GM12891 (cell line): ENCODE measurements at regions not wholly inside any gene's neighbourhood (a gene's known extent, or its start where the extent isn't known, plus 50 kb on each side); places are given as distances from the start of the nearest gene placed in this dataset.

Experiments
- DNase-seq: peaks from one replicate; pipeline ENCODE4 v3.0.0; 2011; ENCODE audit warnings: low spot score; ENCODE audit not compliant: insufficient read length
- FAIRE-seq: peaks from 2 replicates; lab custom pipeline; 2011; peaks lifted over from hg19 to GRCh38; lab: Jason Lieb, UNC
- PAX5 ChIP-seq: IDR thresholded peaks from 2 replicates; pipeline ENCODE4 v1.6.1; 2011; ENCODE audit warnings: low read length, moderate library complexity, mild to moderate bottlenecking; ENCODE audit not compliant: insufficient read depth, severe bottlenecking
- POLR2A ChIP-seq: IDR thresholded peaks from 2 replicates; pipeline ENCODE4 v1.6.1; 2011; ENCODE audit warnings: low read depth, low read length, control low read depth
- POLR2AphosphoS5 ChIP-seq: IDR thresholded peaks from 2 replicates; pipeline ENCODE4 v1.6.1; 2011; ENCODE audit warnings: low read depth, low read length, control low read depth
- POU2F2 ChIP-seq: IDR thresholded peaks from 2 replicates; pipeline ENCODE4 v1.6.1; 2011; ENCODE audit warnings: low read depth, mild to moderate bottlenecking, control low read depth, low read length, moderate library complexity
- SPI1 ChIP-seq: IDR thresholded peaks from 2 replicates; pipeline ENCODE4 v1.6.1; 2011; ENCODE audit warnings: low read depth, low read length, control low read depth
- TAF1 ChIP-seq: IDR thresholded peaks from 2 replicates; pipeline ENCODE4 v1.6.1; 2011; ENCODE audit warnings: low read depth, low read length, control low read depth

DNA sequence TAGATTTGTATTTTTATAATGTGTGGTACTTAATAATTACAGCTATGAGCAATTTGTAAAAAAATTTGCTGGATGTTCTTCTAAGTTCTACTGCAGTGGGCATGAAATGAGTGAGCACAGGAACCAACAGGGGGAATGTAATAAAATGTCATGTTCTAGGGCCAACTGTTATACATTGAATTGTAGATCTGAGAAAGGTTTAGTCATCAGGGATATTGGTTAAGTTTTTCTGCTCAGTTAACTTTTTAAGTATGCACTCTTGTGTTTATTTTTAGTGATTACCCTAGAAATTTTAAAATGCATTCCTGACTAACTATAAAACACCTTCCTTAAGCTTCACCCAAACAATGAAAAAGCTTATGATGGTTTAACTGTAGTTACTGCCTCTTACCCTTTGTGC, 101.8 kb downstream of the CAND1 start:
- DNase-seq (no peak), FAIRE-seq (no peak)
- TF ChIP-seq POU2F2: no peak
- TF ChIP-seq POLR2AphosphoS5: no peak
- TF ChIP-seq TAF1: no peak
- no peak for TF ChIP-seq POLR2A
- no peak for TF ChIP-seq SPI1
- TF ChIP-seq PAX5: no peak

DNA sequence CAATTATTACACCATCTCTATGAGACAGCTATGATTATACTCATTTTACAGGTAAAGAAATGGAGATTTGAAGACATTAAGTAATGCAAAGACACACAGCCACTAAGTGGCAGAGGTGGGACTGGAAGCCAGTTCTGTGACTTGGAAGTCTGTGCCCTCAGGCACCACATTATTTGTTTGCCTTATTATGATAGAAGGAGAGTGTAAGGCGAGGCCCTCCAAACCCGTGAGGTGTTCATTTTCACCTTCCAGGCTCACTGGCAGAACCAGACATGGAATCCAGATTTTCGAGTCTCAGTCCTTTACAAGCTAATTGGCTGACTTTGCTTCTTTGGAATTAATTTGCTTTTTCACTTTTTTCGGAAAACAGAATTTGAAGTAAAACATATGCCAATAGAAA, 107.9 kb downstream of the CAND1 start:
- DNase-seq: no peak
- TF ChIP-seq POLR2AphosphoS5 (no peak), SPI1 (no peak), PAX5 (no peak), POU2F2 (no peak)

DNA sequence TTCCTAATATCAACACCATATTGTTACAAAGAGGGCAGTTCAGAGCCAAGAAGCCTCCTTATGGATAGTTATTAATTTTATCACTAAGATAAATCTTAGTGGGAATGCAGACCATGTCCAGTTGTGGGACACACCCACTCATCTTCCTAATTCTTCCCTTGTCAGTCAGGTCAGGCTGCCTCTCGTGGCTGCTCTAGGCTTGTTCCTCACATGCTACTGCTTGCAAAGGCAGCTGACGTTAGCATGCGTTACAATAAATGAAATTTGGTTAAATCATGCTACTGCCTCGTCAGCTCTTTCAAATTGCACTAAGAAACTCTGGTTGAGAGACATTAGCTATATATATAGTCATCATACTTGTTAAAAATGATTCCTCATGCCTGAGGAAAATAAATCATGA, 108.4 kb downstream of the CAND1 start:
- FAIRE-seq (no peak), DNase-seq (no peak)
- TF ChIP-seq POLR2A (no peak), POLR2AphosphoS5 (no peak), PAX5 (no peak), POU2F2 (no peak), TAF1 (no peak), SPI1 (no peak)

More for the DNA sequence above, 107.9 kb downstream of the CAND1 start:
- FAIRE-seq: no peak

DNA sequence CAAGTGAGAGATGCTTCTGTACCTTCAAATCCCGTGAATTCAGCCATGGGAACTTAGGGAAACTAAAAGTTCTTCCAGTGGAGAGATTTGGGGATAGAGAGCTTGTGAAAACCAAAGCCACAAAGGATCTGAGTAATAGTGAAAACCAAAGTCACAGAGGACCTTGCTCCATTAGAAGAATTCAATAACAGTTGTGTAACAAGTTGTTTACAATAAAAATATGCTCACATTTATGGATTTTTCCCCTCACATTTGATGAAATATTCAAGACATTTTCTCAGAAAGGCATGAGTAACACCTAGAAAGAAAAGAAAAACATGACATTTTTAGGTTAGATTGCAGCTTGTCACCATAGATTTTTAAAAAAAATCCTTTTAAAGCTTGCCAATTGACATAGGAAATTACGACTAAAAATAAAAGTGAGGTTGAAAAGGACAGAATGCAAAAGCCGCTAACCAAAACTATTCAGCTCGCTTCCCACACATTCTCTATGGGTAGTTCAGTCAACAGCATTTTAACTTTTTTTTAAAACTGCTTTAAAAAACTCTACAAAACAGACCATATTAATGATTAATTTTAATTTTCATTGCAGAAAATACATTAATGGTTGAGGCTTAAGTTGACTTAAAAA, 113.2 kb downstream of the CAND1 start:
- FAIRE-seq (no peak), DNase-seq (no peak)
- TF ChIP-seq PAX5 (no peak), SPI1 (no peak), POLR2A (no peak), POU2F2 (no peak), POLR2AphosphoS5 (no peak), TAF1 (no peak)

DNA sequence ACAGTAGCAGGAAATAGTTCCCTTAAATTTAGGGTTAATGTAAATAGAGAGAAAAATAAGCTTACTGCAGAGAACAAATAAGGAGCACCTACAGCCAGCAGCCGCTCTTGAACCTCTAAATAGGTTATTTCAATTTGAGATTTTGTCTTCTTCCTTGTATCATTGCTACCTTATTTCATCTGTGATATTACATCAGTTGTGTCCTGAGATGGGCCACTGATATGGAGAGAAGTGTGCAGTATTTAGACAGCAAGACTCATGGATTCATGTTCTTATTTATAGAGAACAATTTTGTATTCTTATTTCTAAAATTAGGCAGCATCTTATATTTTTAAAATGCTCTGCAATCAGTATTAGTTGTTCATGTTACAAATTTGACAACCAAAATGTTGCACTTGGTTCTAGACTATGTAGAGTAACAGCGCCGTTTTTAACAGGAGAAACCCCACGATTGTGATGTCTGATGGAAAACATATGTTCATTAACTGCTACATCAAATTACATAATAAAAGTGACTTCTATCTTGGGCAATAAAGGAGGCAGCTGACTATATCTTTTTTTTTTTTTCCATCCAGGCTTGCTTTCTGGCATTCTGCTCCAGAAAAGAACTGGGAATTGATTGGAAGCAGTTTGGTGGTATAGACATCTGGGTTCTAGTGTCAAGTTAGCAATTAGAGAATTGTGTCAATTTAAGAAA, 117.9 kb downstream of the CAND1 start:
- DNase-seq (no peak), FAIRE-seq (no peak)
- TF ChIP-seq POLR2A (no peak), POU2F2 (no peak), PAX5 (no peak), POLR2AphosphoS5 (no peak), SPI1 (no peak), TAF1 (no peak)

DNA sequence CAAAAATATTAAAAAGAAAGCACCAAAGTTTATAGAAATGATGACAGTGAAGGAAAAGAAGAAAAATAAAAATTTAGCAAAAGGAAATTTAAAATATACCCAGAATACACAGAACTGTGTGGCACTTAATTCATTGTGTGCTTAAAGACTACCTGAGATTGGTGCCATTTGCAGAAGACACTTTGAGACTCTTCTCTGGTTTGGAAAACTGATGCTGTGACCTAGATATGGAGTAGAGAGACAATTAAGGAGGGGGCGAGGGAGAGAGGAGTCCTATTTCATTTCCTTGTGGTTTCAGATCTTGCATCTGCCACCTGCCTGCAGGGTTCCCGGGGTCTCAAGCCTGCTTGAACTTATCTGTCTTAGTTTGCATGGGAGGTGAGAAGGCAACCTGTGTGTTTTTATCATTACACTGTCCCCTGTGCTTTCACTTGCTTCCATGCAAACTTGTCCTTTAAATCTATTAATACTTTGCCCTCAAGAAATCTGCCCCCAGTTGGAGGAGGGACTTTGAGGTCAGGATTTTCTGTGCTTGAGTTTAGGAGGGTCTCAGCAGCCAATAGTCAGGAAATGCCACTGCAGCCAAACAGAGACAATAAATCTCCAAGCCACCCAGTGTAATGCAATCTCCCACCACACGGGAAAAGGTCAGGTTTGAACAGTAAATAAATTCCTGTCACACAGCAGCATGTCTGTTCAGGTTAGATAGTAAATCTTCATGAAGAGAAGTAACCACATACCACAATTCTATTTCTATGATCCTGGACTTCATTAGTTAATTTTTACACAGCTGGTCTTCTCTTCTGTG, 119.4 kb downstream of the CAND1 start:
- DNase-seq: peak; percentile 5
- no peak for FAIRE-seq
- TF ChIP-seq POU2F2: no peak
- TF ChIP-seq SPI1: no peak
- no peak for TF ChIP-seq TAF1
- TF ChIP-seq PAX5: no peak
- TF ChIP-seq POLR2A: no peak
- no peak for TF ChIP-seq POLR2AphosphoS5

DNA sequence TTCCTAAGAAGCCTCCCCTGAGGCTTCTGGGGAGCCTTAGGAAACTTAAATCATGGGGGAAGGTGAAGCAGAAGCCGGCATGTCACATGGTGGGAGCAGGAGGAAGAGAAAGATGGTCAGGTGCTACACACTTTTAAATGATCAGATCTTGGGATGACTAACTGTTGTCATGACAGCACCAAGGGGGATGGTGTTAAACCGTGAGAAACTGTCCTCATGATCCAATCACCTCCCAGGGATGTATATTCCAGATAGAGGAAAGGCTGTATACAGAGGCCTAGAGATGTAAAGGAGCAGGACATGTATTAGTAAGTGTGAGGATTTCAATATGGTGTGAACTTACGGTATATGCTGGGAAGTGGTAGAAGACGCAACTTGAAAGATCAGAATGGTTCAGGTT, 121.1 kb downstream of the CAND1 start:
- FAIRE-seq: peak; percentile 5
- TF ChIP-seq PAX5: no peak
- no peak for TF ChIP-seq POLR2AphosphoS5
- TF ChIP-seq POU2F2: no peak
- TF ChIP-seq SPI1: no peak
- TF ChIP-seq TAF1: no peak

DNA sequence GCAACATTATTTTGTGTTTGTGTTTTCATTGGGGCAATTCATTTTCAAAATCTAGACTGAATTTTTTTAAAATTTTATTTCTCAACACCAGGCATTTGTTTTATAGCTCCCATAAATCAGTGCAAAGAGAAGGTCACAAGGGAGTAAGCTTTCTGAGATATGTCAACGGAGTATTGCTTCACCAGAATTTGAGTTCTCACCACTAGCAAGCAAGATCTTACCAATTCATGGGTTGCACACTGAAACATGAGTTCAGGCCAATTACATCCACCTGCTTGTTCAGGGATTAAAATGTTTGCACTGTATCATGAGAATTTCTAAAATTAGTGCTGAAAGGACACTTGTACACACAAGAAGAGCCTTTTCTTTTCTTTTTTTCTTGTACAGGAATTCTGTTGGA, 121.9 kb downstream of the CAND1 start:
- no peak for TF ChIP-seq POLR2A
- no peak for TF ChIP-seq POU2F2
- TF ChIP-seq TAF1: no peak
- TF ChIP-seq POLR2AphosphoS5: no peak
- TF ChIP-seq SPI1: no peak
- TF ChIP-seq PAX5: no peak
- FAIRE-seq: no peak

More for the DNA sequence above, 121.1 kb downstream of the CAND1 start:
- DNase-seq: no peak

DNA sequence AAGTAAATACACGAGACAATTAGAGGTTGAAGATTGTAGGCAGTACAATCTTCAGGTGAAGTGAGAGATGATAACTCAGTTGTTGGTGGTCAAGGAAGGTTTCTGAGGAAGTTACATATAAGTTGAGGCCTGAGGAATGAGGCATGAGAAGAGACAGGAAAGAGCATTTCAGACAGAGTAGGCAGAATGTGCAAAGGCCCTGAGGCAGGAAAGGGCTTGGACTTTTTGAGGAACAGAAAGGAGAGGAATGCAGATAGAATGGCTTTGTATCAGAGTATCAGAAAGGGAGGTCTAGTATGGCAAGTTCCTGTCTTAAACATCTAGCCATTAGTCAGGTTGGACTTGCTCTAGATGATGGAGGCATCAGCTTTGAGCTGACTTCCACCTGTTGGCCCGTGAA, 122.5 kb downstream of the CAND1 start:
- FAIRE-seq (no peak), DNase-seq (no peak)
- TF ChIP-seq SPI1 (no peak), PAX5 (no peak), TAF1 (no peak), POLR2A (no peak), POU2F2 (no peak), POLR2AphosphoS5 (no peak)

More for the DNA sequence above, 121.9 kb downstream of the CAND1 start:
- DNase-seq: no peak
